HG02623 (cell line): ENCODE measurements at regions not wholly inside any gene's neighbourhood (a gene's known extent, or its start where the extent isn't known, plus 50 kb on each side); places are given as distances from the start of the nearest gene placed in this dataset.
"Not testable (repeated sequence)": the region's sequence is repeated elsewhere in the genome, so short reads cannot be mapped to it uniquely, and the experiment has no call there.

Source experiments
- ATAC-seq: cut with Tn5 transposase; IDR thresholded peaks from one replicate; pipeline ENCODE4 v1.9.1; 2021; ENCODE audit warnings: moderate library complexity; ENCODE audit not compliant: unreplicated experiment

DNA sequence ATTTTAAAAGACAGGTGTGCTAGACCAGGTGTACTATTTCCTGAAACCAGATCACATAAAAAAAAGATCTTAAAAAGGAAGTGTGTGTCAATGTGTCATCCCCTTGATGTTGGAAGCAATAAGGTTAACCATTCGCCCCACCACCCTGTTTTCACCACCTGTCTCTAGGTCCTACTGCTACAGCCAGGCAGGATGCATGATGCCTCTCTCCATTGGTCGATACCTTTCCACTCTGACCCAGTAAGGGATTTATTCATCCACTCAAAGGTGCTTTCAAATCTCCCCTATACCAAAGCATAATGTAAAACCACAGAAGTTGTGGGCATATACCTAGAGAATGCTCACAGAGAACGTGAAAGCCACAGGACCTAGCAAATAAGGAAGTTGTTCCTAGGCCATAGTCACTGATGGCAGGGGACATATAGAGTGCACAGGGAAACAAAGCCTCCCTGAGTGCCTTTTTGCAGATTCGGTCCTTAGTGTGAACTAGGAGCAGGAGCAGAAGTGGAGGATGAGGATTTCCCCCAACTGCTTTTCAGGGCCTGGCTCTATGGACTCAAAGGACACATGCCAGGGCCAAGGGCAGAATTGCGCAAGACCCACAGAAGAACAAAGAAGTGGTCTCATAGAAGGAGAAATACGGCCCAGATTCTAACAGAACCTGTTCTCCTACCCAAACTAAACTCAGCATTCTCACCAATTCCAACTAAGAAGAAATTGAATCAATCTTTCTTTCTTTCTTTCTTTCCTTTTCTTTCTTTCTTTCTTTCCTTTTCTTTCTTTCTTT, 631.5 kb upstream of the NRP1 start:
- ATAC-seq = no peak

DNA sequence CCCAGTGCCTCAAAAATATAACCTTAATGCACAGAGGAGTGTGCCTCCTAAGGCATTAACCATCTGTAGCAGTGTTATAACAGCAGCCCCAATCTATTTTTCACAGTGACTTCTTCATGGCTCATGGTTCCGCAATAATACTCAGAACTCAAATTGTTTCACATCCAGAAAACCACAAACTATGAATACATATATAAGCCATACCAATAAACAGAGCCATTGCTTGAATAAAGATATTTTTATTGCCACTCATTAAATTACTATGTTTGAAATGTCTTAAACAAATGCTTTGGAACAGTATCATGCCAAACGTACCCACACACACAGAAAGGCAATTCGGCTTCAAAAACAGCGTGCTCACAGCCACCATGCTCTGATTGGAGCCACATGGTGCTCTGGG, 629.3 kb upstream of the NRP1 start:
- no peak for ATAC-seq

DNA sequence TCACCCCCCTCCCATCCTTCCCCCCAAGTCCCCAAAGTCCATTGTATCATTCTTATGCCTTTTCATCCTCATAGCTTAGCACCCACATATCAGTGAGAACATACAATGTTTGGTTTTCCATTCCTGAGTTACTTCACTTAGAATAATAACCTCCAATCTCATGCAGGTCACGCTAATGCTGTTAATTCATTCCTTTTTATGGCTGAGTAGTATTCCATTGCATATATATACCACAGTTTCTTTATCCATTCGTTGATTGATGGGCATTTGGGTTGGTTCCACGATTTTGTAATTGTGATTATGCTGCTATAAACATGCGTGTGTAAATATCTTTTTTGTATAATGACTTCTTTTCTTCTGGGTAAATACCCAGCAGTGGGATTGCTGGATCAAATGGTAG, 621.9 kb upstream of the NRP1 start:
- ATAC-seq = not testable (repeated sequence)

DNA sequence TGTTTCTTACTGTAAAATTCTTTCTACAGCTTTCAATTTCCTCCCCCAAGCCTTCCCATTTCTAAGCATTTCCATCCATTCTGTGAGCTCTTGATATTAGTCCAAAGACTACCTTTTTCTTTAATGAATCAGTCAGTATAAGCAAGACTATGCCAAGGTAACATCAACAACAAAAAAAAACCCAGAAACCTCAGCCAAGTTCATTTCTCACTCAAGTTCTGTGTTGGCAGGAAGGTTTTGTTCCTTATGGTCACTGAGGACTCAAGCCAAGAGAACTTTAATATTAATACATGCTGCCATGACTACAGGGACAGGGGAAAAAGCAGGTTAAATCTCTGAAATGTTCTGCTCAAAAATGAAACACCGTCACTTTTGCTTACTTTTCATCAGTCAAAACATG, 621.2 kb upstream of the NRP1 start:
- no peak for ATAC-seq

DNA sequence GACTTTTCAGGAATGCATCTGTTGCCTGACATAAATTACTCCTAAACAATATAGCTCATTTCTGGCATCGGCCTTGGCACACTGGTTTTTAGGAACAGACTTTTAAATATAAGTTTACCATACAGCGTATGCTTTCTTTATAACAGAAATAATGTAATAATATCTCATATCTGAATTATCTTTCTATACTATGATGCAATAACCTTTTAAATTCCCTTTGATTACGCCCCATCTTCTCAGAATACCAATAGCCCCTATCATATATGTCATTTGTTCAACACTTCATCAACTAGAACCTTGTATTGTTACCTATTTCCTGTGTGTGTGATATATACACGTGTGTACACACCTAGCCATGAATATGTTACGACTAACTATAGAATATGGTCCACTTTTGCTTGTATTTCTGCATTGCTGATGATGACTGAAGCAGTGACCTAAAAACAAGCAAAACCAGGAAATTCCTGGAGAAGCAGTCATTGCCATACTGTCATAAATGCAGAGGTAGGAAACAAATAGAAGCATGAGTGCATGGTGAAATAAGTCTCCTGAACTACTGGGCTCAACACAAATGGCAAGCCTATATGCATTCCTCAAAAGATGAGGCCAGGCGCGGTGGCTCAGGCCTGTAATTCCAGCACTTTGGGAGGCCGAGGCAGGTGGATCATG, 618.4 kb upstream of the NRP1 start:
- ATAC-seq = no peak

DNA sequence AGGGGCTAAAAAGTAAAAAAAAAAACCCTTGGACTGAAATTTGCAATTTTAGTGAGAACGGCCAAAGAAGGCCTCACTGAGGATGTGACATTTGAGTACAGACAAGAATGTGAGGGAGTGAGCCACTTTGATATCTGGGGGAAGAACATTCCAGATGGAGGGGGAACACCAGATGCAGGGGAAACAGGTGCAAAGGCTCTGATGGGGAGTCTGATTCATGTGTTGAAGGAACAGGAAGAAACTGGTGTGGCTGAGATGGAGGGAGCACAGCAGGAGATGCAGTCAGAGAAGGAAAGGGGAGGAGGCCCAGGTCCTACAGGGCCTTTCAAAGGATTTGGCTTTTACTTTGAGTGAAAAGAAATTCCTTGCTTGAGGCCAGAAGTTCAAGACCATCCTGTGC, 615.7 kb upstream of the NRP1 start:
- ATAC-seq = no peak

DNA sequence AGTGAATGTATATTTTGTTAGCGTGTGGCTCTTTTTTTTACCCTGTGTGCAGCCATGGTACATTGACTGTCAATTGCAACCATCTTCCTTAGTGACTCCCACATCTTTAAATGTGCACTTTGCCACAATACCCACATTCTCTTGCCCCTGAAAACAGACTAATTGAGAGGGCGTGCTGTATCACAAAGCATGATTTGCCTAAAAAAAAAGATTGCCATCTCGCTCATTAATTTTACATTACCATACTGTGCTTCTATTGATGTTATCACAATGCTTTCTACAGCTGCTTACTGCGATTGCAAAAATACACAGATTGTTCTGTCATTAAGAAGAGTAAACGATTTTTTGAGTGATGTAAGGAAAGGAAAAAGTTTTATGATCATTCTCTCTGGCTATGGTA, 613.1 kb upstream of the NRP1 start:
- ATAC-seq = no peak

DNA sequence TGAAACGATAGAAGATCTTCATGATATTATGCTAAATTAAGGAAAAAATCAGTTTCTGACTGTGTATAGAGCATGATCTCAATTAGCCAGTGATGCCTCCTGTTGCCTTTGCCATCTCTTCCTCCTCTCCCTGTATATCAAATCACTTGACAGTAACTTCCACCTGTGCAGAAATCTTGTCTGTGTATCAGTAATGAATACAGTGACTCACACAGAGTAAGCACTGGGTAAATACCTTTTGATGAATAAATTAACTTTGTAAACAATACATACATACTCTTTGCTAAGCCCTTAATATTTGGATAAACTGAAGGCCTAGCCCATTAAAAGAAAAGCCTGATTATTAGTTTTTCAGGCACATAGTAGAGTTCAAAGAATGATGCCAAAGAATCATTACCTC, 610.6 kb upstream of the NRP1 start:
- ATAC-seq = no peak

DNA sequence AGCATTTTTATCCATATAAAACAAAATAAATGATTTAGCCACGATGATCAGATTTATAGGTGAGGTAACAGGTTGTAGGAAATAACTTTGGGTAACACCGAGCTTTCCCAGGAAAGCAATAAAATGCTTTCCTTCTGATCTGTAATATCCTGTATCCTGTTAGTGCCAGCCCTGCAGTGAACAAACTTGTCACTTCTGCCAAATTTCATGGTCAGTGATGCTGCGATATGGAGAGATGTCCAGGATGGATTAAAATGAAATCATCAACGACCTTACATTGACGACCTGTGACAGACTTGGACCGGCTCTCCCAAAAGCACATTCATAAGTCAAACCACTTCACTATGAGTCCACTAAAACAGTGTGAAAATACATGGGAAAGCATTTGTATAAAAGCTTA, 608.0 kb upstream of the NRP1 start:
- no peak for ATAC-seq

DNA sequence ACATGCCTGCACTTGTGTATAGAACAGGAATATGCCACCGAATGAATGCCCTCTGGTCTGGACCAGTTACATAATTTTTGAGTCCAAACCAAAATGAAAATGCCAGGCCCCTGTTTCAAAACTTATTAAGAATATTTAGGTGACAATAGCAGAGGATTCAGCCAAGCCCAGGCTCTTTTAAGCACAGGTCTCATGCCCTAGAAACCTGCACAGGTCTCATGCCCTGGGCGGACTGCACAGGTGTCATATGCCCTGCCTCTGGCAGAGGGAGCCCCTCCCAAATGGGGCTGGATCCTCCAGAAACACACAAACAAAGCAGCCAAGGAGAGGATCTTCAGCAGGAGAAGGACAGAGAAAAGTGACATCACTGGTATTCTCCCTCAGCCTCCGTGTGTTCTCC, 605.4 kb upstream of the NRP1 start:
- ATAC-seq = no peak

DNA sequence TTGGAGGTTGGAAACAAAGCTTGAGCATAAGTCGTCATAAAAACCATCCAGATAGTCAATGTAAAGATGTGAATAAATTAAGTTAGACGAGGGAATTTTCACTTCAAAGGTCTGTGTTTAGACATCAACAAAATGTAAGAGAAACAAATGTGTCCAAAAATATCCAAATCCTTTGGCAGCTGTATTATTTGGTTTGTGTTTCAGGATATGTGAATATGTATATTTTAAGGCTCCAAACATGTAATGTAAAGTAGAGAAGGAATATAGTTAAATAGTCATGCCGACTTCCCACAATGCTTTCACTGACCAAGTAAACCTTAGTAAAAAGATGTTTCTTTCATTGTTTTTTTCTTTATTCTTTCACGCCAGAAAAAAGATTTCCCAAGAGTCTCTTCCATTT, 604.9 kb upstream of the NRP1 start:
- ATAC-seq = no peak

DNA sequence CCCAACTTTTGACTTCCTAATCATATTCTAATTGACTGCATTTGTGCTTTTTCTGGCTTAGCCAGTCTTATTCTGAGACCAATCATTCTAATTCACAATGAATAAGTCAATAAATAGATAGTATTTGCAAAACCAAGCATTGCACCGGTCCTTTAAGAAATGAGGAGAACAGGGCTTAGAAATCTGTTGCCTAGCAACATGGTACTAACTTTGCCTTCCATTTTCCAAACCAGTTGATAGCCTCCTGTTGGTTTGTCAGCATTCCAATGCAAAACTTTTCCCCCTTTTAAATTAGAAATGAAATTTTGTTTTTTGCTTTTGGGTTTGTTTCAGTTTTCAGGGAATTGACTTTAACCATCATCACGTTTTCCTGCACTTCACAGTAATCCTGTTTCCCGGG, 603.5 kb upstream of the NRP1 start:
- no peak for ATAC-seq

DNA sequence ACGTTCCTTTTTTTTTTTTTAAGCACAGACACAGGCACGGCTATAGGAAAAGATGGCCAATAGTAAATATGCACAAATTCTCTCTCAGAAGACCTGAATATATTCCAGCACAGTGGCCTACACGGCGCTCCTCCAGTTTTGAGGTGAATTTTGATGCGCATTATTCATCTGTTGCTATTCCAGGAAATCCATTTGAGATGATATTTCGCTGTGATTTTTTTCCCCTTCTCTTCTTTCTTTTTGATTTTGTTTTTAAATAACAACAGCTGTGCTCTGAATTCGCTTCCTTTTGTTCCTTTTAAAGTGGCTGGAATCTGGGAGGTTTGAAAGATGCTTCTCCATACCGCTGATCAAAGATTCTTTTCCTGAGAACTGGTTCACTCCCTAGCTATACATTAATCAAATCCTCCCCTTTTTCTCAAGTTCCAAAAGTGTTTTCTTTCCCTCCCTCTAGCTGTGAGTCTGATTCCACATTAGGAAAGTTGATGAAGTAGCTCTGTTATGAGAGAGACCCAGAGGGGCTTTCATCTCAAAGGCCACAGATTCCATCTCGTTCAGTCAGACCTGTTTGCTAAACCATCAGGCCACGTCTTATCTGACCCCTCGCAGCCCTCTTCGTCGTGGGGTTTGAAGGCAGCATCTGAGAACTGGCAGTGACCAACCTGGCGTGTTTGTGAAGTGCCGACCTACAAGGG, 602.7 kb upstream of the NRP1 start:
- no peak for ATAC-seq

DNA sequence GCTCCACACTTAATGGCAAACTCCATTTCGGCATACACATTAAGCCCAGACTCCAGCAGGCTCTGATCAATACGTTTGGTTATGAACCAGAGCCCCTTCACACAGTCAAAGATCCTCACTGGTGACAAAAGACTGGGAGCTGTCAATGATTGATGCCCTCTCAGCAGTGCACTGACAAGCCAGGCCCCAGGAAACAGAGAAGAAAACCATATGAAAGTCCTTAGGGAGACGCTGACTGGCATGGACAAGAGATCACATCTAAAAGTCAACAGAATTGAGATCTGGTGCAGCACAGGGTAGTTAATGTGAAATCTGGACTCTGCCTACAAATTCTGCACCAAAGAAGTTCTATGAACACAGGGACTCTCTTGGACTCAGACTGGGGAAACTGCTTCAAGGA, 600.9 kb upstream of the NRP1 start:
- no peak for ATAC-seq

DNA sequence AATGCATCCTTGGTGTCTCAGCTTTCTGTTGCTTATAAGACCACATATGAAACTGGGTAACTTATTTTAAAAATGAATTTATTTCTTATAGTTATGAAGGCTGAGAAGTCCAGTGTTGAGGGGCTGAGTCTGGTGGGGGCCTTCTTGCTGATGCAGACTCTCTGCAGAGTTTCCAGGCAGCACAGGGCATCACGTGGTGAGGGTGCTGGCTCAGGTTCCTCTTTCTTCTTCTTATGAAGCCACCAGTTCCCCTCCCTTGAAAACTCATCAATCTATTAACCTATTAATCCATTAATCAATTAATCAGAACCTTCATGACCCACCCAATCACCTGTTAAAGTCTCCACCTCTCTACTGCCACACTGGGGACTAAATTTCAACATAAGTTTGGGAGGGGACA, 595.6 kb upstream of the NRP1 start:
- no peak for ATAC-seq

DNA sequence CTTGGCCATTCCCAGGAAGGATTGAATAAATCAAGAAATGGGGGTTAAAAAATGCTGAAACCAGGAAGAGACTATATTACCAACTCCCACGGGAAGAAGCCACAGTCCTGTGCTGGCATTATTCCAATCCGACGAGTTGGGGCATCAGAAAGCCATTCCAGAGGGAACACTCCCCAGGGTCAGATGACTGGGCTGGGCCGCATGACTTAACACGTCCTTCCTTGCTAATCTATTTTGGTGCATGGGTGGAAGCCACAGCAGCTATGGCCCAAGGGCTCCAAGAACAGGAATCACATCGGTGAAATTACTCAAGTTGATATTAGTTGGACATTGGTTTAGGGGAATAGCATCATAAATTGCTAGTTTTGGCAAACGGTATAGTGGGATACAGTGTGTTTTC, 592.9 kb upstream of the NRP1 start:
- no peak for ATAC-seq

DNA sequence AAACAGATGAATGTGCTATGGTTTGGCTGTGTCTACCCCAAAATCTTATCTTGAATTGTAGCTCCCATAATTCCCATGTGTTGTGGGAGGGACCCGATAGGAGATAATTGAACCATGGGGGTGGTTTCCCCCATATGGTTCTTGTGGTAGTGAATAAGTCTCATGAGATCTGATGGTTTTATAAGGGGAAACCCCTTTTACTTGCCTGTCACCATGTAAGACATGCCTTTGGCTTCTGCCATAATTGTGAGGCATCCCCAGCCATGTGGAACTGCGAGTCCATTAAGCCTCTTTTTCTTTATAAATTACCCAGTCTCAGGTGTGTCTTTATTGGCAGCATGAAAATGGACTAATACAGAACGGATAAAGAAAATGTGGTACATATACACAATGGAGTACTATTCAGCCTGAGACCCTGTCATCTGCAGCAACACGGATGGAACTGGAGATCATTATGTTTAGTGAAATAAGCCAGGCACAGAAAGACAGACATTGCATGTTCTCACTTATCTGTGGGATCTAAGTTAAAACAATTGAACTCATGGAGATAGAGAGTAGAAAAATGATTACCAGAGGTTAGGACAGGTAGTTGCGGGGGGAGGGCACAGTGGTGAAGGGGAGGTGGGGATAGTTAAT, 587.6 kb upstream of the NRP1 start:
- ATAC-seq = no peak

DNA sequence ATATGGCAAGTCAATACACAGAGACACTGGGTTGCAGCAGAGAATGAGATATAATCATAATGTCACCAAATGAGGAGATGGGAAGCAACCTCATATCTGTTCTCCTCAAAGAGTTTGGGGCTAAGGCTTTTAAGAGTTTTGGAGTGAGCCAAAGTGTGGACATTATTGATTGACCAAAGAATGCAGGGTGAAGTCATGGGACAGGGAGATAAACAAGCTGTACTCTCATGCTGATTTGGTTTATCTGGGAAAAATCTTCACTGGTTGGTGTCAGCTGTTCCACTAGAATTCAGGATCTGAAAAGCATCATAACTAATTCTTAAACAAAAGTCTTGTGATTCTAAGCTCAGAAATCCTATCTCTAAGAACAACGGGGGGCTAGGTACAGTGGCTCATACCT, 585.9 kb upstream of the NRP1 start:
- no peak for ATAC-seq

DNA sequence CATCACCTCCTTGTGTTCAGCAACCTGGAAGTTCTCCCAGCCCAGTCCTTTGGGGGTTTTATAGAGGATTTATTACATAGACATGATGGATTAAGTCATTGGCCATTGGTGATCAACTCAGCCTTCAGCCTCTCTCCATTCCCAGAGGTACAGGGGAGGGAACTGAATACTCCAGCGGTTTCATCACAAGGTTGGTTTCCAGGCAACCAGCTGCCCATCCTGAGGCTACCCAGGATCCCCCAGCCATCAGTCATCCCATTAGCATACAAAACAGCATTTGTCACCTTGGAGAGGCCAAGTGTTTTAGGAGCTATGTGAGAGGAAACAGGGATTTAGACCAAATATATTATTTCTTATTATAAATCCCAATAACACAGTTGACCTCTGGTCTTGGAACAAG, 584.8 kb upstream of the NRP1 start:
- ATAC-seq = no peak

DNA sequence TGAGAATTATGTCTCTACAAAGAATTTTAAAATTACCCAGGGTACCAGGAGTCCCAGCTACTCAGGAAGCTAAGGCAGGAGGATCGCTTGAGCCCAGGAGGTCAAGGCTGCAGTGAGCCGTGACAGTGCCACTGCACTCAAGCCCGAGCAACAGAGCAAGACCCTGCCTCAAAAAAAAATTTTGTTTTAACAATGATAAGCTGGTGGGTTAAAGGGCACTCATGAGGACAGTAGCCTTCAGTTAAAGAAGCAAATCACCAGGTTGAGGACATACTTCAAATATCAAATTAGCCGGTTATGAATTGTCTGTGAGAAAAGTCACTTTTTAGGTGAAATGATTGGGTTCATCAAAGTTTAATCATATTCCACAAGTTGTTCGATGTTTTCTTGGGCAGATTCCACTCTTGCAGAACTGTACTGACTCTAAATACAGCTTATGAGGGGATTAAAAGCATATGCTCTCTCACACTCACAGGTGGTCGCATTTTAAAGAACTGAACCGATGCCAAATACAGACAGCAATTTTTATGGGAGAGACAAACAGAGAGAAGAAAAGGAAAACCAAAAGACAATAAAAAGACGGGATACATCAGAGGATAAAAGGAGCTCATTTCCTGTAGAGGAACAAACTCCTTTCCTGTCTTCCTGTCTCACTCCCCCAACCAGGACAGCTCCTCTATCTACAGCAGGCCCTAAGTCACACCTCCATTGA, 582.8 kb upstream of the NRP1 start:
- no peak for ATAC-seq

DNA sequence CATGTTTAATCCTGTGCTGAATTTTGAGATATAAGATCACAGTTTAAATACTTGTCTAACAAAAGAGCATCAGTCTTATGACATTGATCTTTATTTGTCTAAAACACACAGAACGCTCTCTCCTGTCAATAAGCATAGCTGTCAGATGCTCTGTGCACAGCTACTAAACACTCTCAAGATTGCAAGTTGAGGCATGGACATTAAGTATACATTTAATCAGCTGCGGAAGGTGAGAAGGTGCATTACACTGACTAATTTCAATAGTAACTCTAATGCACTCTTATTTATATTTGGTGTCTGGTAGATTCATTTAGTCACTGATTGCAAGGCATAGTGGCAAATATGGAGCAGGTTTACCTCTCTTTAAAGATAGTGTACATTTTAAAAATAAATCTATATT, 580.3 kb upstream of the NRP1 start:
- no peak for ATAC-seq
